HEK293T (cell line): ENCODE measurements at regions not wholly inside any gene's neighbourhood (a gene's known extent, or its start where the extent isn't known, plus 50 kb on each side); places are given as distances from the start of the nearest gene placed in this dataset.

Experiments used
- ARNT ChIP-seq: fragments of 450-650 bp; IDR thresholded peaks from 2 replicates; pipeline ENCODE4 v1.6.1; 2017; ENCODE audit warnings: mild to moderate bottlenecking
- BHLHE40 ChIP-seq: fragments of 450-650 bp; IDR thresholded peaks from 2 replicates; pipeline ENCODE4 v1.6.1; 2016; ENCODE audit warnings: mild to moderate bottlenecking, moderate library complexity, borderline replicate concordance
- ELF4 ChIP-seq: fragments of 450-650 bp; IDR thresholded peaks from 2 replicates; pipeline ENCODE4 v1.6.1; 2017; ENCODE audit warnings: antibody characterized with exemption
- FOXA1 ChIP-seq: fragments of 450-650 bp; IDR thresholded peaks from 2 replicates; pipeline ENCODE4 v1.6.1; 2016; ENCODE audit warnings: mild to moderate bottlenecking
- FOXK2 ChIP-seq: fragments of 450-650 bp; IDR thresholded peaks from 2 replicates; pipeline ENCODE4 v1.6.1; 2016; ENCODE audit warnings: mild to moderate bottlenecking
- L3MBTL2 ChIP-seq: fragments of 450-650 bp; conservative IDR thresholded peaks from 2 replicates; pipeline ENCODE4 v1.6.1; 2016; ENCODE audit warnings: mild to moderate bottlenecking
- SP1 ChIP-seq: fragments of 450-650 bp; IDR thresholded peaks from 2 replicates; pipeline ENCODE4 v1.6.1; 2017
- ZNF384 ChIP-seq: fragments of 450-650 bp; IDR thresholded peaks from 2 replicates; pipeline ENCODE4 v1.6.1; 2016

GRCh38 chr2:195057001-195057400 lies 600.0 kb upstream of the SLC39A10 start:
- TF ChIP-seq FOXK2 (no peak), FOXA1 (no peak), ZNF384 (no peak), ELF4 (no peak), ARNT (no peak), L3MBTL2 (no peak), BHLHE40 (no peak), SP1 (no peak)
